NCI-H446 treated with DMSO at 0.1 percent for 48 hours (cell line): ENCODE measurements at regions not wholly inside any gene's neighbourhood (a gene's known extent, or its start where the extent isn't known, plus 50 kb on each side); places are given as distances from the start of the nearest gene placed in this dataset.
A peak's percentile ranks its signal among the peaks of the same experiment; 100 is the strongest.

Source experiments
- DNase-seq: peaks from one replicate; lab custom pipeline; 2025; lab: John Stamatoyannopoulos, UW

DNA sequence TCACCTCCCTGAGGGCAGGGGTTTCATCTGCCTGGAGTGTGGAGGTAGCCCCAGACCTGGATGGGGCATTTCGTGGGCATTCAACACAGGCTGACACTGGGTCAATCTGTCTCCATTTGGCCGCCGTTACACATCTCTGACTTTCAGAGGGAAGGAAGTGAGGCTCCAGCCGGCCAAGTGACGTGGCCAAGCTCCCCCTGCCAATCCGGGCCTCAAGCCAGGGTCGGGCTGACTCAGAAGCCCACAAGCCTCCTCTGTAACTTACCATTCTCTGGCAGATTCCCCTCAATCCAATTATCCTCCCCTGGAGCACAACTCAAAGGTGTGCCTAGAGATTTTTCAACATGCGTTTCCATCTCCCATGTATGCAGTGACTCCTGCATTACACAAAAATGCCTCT, 227.6 kb downstream of the KLF13 start:
- peak; percentile 59 for DNase-seq

DNA sequence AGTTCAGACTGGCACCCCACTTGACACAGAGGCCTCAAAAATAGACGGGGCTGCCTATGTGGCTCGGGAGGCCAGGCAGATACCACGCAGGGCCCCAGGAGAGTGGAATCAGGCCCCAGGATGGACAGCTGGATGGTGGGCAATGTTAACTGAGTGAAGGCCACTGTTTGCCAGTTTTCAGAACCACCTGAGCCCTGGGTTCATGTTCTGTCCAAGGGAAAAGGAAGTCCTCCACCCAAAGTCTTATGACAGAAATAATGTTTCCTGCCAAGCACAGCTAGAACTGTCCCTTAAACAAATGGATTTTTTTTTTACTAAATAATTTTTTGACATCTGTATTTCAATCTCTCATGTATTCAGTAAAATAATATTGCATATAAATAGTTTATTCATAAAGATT, 228.4 kb downstream of the KLF13 start:
- DNase-seq = no peak

DNA sequence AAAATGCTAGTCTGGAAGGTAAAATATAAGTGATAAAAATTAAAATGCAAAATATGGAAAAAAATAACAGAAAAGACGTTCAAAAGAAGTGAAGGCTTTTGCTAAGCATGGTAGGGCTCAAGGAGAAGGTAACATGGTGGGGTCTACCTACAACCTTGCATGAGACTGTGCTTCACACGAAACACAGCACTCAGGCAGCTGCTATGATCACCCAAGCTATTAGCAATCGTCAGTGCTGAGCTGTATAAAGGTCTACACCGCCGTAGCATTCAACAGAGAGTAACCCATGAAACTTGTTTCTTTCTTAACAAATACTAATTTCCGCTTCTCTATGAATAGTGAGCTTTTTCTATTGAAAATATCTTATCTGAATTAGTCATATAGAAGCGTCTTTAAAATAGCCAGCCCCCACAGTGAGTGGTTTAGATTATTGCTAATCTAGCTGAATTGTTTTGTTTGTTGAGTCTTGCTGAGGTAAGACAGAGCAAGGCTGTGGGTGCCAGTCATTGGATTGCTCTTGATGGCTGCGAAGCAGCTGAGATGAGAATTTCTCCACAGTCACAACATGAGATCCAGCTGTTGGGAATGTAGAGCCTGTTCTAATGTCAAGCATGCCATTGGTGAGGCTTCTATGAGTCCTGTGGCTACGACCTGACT, 230.0 kb downstream of the KLF13 start:
- no peak for DNase-seq

DNA sequence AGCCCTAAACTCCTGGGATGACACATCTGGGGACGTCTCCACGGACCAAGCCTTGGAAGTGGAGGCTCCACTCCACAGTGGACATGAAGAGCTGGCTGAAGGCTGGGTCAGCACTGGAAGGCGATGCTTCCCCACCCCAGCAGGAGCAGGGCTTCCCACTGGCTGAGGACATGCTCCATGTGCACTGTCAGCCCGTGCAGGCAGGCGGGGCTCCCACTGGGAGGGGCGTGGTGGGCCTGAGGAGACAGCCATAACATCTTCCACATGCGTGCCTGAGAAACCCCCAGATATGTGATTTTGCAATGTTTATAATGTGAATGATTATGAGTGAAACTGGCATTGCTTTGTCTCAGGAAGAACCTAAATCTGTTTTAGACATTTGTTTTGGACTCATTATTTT, 231.3 kb downstream of the KLF13 start:
- no peak for DNase-seq

DNA sequence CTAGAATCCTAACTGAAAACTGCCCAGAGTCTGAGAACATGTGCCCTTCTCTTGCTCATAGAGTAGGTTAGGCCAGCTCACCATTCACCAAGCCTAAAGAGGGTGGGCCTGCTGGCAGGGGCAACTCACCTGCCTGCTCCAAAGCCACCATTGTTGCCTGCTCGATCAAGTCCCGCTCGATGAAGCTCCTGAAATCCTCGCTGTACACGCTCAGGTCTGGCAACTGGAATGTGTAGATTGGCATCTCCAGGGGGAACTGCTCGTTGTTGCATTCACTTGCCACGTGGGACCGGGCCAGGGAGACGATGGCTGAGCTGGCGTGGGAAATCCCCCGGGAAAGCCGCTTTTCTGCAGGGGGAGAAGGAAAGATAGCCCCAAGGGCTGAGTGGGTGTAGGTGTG, 232.2 kb downstream of the KLF13 start:
- no peak for DNase-seq

DNA sequence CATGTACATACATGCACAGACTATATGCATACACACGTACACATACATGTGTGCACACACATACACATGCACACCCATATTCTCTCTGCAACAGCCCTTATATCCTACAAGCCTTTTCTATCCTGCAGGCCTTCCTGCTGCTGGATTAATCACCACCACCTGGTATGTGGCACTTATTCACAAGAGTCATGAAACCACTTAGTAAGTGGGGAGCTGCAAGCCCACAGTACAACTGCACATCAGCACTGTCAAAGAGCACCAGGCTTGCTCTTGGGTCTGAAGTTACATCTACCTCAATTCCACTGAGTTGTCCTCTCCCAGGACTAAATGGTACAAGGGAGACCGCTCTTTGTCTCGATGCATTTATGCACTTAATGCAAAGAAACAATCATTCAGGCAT, 233.2 kb downstream of the KLF13 start:
- no peak for DNase-seq

DNA sequence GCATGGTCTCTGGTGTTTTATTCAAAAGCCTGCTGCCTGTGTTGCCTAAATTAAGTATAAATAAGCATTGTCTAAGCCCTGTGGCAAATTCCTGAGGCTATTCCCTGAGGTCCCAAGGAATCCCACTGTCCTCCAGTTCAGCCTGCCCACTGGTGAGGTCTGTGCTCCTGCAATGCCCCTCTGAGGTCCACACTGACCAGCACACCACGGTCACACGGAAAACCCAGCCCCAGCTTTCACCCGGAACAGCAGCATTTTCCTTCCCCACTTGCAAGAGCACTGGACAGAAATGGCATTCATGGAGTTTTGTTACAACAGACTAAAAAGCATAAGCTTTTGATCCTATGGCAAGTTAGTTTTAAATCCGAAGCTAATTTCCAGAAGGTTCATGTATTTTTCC, 234.0 kb downstream of the KLF13 start:
- DNase-seq = no peak

DNA sequence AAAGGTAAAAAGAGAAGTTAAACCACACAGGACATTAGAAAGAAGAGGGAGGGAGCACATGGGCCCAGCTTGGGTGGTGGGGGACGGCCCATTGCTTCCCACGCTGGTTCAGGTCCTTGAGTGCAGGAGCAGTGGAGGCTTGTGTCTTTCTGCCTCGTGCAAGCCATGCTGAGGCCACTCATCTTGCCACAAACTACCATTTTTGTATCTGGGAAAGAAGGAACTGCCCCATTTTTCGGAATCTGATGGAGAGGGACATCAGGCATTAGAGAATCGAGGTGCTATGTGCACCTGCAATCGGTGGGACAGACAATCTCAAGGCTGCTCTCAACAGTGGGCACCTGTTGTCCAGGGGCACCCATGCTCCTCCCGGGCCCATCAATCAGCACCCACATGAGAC, 234.5 kb downstream of the KLF13 start:
- no peak for DNase-seq

DNA sequence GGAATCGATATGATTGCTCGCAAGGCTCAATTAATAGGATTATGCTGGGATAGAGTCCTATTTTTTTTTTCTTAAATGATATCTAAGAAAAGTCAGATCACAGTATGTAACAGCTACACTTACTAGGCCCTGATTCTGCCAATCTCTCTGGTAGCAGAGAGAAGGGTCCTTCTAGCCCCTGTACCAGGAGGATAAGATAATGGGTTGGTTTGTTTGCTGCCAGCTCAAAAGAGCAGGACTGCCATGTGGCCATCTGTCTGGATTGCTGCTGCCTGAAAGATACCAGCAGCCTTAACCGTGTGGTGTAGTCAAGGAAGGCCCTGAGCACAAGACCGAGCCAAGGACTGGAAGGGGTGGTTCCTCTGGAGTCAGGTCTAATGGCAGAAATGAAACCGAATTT, 236.4 kb downstream of the KLF13 start:
- no peak for DNase-seq

DNA sequence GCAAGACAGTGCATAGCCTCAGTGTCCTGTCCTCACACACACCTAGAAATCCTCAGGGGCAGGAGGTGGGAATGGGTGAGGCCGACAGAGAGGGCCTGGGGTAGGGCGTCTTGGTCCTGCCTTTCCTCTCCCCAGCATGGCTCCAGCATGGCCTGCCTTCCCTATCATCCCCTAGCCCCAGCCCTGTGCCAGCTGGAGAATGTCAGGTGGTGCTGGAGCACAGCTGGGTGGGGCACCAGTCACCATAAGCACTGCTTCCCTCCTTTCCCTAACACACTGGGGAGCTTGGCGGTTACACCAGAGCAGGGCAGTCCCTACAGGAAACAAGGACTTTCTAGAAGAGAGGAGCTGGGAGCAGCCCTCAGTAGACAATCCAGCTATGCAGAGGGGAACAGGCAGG, 236.8 kb downstream of the KLF13 start:
- no peak for DNase-seq

DNA sequence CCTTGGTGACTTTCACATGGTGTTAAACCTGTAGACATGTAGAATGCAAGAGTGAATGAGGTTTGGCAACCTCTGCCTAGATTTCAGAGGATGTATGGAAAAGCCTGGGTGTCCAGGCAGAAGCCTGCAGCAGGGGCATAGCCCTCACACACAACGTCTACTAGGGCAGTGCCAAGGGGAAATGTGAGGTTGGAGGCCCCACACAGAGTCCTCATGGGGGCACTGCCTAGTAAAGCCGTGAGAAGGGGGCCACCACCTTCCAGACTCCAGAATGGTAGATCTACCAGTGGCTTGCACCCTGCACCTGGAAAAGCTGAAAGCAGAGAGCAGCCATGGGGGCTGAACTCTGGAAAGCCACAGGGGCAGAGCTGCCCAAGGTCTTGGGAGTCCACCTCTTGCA, 241.2 kb downstream of the KLF13 start:
- DNase-seq = no peak

DNA sequence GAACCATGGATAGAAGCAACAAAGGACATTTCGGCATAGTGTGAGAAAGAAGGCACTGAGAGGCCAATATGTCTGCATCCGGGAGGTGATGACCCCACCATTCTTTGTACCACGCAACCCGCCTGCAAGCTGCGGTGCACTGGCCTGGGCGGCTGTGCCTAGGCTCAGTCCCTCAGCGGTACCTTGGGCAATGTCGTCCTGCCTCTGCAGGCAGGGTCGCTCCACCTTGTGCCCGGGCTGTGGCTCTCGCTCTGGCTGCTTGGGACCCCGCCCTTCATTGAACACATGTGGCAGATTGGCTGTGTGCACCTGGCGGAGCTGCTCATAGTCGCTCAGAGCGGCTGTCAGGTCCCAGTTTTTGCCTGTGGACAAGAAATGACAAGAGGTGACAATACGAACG, 243.2 kb downstream of the KLF13 start:
- no peak for DNase-seq

DNA sequence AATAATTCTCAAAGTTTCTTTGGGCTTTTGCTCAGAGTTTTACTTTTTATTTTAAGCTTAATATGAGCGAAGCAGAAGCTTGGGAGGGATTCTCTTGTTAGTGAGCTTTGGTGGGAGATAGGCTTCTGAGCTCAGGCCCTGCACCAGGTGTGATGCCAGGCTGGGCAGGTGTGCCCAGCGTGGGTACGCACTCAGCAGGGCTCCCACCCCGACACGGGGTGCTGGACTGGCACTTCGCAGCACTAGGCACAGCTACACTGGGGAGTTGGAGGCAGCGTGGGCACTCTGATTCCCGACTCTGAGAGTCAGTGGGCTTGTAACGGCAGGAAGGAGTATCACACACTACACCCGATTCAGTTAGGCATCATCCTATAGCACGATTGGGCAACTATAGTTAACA, 244.0 kb downstream of the KLF13 start:
- no peak for DNase-seq

DNA sequence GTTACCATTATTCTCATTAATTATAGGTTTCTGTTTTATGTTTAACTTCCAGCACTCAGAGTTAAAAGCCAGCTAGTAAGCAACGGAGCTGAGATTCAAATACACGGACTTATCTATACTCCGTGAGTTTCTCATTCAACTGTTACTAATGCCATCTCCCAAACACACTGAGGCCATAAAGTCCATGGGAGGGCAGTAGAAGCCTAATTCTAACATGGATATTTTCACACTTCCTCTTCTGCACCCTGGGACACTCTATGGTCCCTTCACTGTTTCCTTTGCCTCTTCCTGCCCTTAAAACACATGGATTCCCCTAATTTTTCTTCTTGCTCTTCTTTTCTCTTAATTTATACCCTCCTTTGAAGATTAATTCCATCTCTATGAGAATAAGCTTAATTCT, 245.0 kb downstream of the KLF13 start:
- no peak for DNase-seq

DNA sequence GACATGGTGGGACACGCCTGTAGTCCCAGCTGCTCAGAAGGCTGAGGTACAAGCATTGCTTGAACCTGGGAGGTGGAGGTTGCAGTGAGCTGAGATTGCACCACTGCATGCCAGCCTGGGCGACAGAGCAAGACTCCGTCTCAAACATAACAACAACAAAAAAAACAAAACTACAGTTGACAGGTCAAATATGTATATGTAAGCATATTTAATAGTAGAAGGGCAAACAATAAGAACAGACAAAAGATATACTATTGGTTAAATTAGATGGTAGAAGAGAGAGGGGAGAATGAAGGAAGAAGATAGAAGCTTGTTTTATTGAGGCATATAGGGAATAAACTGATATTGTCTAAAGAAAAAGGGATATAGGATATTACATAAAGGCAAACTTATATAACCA, 247.1 kb downstream of the KLF13 start:
- no peak for DNase-seq

DNA sequence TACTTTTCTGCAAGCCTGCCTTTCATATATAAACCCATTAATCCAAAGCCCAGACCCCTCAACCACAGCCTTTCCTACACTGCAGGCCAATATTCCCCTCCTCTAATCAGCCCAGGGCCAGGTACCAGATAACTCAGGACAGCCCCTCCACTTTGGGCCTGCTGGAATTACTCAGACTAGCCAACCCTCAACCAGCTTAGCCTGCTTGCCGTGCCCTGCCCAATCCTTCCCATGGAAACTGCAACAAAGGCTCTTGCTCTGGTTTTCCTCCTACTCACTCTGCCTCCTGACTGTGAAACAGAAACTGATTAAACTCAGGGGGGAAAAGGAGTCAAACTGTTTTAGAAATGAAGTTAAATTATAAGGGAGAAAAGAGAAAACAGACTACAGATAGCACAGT, 248.1 kb downstream of the KLF13 start:
- DNase-seq = no peak

DNA sequence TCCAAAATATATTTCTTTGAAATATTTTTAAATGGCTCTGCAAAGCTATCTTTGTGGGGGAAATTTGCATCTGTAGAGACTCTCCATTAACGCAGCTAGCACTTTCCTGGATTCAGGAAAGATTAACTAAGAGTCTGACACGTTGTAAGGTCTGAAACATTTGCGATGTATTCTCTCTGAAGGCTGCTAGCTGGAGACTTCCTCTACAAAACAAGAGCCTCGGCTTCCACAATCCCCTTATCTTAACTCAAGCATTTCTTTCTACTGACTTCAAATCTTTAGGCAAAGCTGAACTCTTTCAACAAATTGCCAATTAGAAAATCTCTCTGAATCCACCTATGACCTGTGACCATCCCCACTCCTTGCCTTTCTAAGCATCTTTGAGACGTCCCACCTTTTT, 250.5 kb downstream of the KLF13 start:
- no peak for DNase-seq

DNA sequence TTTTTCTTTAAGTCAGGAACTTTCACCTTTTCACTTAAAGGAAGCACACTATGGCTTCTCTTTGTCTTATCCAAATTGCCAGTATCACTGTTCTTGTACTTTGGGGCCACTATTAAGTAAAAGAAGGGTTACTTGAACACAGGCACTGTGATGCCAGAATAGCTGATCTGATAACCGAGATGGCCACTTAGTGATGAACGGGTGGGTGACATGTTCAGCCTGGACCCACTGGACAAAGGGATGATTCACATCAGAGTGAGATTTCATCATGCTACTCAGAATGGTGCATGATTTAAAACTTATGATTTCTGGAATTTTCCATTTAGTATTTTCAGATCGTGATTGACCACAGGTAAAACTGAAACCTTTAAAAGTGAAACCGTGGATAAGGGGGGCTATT, 252.6 kb downstream of the KLF13 start:
- DNase-seq = no peak

DNA sequence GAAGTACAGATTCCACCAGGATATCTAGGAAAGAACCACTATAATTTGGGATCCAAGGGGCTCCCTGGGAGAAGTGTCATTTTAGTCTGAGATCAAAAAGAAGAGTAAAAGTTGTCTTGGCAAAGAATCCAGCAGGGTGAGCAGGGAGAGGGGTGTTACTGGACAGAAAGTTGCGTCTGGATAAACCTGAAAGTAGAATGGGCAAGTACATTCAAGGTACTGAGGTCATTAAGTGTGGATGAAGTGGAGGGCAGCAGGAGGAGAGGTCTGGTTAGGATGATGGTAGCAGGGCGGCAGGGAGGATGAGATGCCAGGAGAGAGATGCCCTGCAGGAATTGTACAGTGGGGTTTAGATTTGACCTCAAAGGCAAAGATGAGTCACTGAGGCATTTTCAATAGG, 253.3 kb downstream of the KLF13 start:
- DNase-seq = no peak

DNA sequence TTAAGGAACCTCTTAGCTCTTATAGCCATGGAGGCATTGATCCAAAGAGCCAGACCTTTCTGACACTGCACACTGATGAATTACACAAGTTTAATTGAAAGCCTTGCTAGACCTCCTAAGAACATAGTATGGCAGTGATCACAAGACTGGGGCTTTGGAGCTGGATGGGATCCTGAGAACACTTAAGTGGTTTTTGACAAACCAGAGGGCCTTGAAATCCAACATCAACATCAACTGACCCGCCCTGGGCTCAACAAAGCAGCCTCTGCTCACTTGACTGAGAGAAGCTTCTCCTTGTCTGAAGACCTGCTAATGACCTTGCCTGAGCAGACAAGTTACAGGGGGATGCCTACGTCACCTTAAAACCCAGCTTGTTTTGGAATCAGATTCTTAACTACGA, 257.6 kb downstream of the KLF13 start:
- no peak for DNase-seq

DNA sequence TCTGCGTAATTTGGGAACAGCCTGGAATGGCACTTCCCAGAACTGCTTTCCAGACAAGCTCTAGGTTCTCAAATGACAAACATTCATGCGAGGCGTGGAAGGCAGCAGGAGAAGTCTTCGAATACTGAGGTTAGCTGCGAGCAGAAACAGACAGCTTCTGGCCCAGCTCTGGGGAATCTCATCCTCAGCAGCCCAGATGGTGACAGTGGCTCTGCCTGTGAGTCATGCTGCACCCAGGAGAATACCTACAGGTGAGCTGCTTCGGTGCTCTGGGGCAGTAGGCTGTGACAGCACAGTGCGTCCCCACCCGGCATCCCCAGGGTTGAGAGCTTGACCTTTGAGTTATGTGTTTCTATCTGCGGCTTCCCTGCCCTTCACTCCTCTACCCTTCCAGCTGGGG, 258.6 kb downstream of the KLF13 start:
- no peak for DNase-seq

DNA sequence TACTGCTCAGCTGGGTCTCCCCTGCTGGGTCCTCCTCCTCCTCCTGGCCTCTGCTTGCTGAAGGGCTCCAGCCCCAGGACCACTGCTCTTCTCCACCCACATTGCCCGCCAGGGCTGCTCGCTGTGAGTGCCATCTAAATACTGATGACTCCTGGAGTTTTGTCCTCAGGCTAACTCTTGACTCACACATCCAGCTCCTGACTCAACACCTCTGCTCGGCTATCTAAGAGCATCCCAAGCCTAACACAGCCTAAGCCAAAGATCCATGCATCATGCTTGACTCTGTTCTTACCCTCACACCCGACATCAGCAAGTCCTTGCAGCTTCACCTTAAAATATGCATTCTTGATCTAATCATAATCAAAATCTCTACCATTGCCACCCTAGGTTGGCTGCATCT, 260.2 kb downstream of the KLF13 start:
- no peak for DNase-seq

DNA sequence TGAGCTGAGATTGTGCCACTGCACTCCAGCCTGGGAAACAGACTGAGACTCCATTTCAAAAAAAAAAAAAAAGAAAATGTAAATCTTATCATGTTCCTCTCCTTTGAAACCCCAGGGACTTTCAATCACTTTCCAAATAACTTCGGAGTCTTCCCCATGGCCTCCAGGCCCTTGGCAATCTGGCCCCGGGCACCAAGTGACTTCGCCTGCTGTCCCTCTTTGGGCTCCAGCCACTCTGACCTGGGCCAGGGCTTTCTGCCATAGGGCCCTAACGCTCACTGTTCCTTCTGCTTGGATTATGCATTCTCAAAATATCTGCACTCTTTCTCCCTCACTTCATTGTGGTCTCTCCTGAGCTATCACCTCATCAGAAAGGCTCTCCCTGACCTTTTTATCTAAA, 260.9 kb downstream of the KLF13 start:
- DNase-seq = no peak

DNA sequence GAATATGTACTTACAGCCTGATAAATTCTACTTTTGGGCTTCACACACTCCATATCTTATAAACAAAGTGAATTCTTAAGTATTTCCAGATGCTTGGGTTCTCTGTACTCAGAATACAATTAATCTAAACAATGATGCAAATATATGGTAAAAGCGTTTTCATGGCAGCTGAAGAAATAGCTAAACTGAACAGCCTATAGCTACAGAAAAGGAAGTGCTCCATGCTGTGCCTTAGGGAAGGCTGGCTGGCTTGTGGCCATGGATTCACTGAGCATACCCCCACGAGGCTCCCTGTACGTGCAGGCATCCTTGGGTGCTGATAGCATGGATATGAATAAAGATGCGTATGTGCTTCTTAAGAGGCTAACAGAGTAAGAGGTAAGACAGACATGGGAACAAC, 264.0 kb downstream of the KLF13 start:
- no peak for DNase-seq

DNA sequence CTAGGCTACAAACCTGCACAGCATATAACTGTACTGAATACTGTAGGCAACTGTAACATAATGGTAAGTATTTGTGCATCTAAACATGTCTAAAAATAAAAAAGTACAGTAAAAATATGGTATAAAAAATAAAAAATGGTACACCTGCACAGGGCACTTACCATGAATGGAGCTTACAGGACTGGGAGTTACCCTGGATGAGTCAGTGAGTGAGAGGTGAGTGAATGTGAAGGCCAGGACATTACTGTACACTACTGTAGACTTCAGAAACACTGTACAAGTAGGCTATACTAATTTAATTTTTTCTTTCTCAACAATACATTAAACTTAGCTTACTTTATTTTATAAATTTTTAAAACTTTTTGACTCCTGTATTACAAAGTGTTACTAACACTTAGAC, 265.3 kb downstream of the KLF13 start:
- DNase-seq = no peak
